ENCODE measurements at regions not wholly inside any gene's neighbourhood (a gene's known extent, or its start where the extent isn't known, plus 50 kb on each side); places are given as distances from the start of the nearest gene placed in this dataset.
A peak's percentile ranks its signal among the peaks of the same experiment; 100 is the strongest.

DNA sequence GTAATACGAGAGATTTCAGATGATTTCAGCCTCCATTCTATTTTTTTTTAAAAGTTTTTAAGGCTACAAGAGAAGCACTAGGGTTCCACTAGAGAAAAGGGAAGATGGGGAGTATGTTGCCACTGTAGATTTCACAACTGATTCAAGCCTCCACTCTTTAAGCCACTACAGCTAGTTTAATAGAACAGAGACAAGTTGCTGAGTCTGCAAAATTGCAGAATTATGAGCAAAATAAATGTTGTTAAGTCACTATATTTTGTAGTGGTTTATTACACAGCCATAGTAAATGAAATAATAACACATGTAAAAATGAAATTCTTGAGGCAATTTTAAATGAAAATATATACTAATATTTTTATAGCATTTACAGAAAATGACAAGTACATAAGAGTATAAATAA lies 96.0 kb upstream of the POT1 start:
- TF ChIP-seq ZFX (IDR thresholded peaks at IDR 0.05; ENCODE audit: borderline replicate concordance), result no peak
- no peak for TF ChIP-seq CTCF (IDR thresholded peaks at IDR 0.05)
- no peak overlapping the region for H3K27ac ChIP-seq

GRCh38 chr7:125020801-125021200 lies 91.2 kb upstream of the POT1 start:
- no peak for TF ChIP-seq CTCF (IDR thresholded peaks at IDR 0.05)
- TF ChIP-seq ZFX (IDR thresholded peaks at IDR 0.05; ENCODE audit: borderline replicate concordance), result no peak
- no peak overlapping the region for H3K27ac ChIP-seq

- TF ChIP-seq CTCF (IDR thresholded peaks at IDR 0.05) (no peak), ZFX (IDR thresholded peaks at IDR 0.05; ENCODE audit: borderline replicate concordance) (no peak)
These were observed 80.9 kb upstream of the POT1 start for GRCh38 chr7:125010540-125010939.

GRCh38 chr7:124996778-124997177 lies 67.2 kb upstream of the POT1 start:
- peak; percentile 51 for TF ChIP-seq CTCF (IDR thresholded peaks at IDR 0.05)
- TF ChIP-seq ZFX (IDR thresholded peaks at IDR 0.05; ENCODE audit: borderline replicate concordance), result no peak
- no peak overlapping the region for H3K27ac ChIP-seq

More at GRCh38 chr7:125010540-125010939, 80.9 kb upstream of the POT1 start:
- no peak overlapping the region for H3K27ac ChIP-seq

- no peak for TF ChIP-seq CTCF (IDR thresholded peaks at IDR 0.05)
- no peak for TF ChIP-seq ZFX (IDR thresholded peaks at IDR 0.05; ENCODE audit: borderline replicate concordance)
- no peak overlapping the region for H3K27ac ChIP-seq
These were observed 63.4 kb upstream of the POT1 start for GRCh38 chr7:124992851-124993562.

- no peak overlapping the region for H3K27ac ChIP-seq
- no peak for TF ChIP-seq ZFX (IDR thresholded peaks at IDR 0.05; ENCODE audit: borderline replicate concordance)
- no peak for TF ChIP-seq CTCF (IDR thresholded peaks at IDR 0.05)
These were observed 60.3 kb upstream of the POT1 start for GRCh38 chr7:124989911-124990310.
